HepG2 (cell line): ENCODE measurements at regions not wholly inside any gene's neighbourhood (a gene's known extent, or its start where the extent isn't known, plus 50 kb on each side); places are given as distances from the start of the nearest gene placed in this dataset.

Source experiments
- ZFP36 ChIP-seq: fragments of 150-350 bp; IDR thresholded peaks from 2 replicates; pipeline ENCODE4 v1.6.1; 2018; ENCODE audit warnings: borderline replicate concordance, low read length, low read depth; ENCODE audit not compliant: partially characterized antibody
- TF ChIP-seq, protein P1 (sequence below): sonication (generic); formaldehyde crosslinking; IDR thresholded peaks from 2 replicates; pipeline ENCODE4 v1.5.0; 2020; ENCODE audit warnings: mild to moderate bottlenecking, missing genetic modification reagents, moderate library complexity

DNA sequence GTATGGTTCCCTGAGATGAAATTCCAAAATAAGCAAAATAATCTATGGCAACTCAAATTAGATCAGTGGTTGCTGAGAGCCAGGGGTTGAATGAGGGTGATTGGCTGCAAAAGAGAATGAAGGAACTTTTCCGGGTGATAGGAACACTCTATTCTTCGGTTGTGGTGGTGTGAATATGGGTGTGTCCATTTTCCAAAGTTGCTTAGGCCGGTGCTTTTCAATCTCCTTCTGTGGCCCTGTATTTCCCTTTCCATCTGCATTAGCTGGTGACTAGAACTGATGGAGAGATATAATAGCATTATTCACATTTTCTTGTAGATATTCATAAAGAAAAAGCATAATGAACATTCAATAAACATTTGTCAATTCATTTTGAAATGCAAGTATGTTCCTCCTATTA lies 382.9 kb downstream of the TFEC start:
- TF ChIP-seq, protein P1, sequence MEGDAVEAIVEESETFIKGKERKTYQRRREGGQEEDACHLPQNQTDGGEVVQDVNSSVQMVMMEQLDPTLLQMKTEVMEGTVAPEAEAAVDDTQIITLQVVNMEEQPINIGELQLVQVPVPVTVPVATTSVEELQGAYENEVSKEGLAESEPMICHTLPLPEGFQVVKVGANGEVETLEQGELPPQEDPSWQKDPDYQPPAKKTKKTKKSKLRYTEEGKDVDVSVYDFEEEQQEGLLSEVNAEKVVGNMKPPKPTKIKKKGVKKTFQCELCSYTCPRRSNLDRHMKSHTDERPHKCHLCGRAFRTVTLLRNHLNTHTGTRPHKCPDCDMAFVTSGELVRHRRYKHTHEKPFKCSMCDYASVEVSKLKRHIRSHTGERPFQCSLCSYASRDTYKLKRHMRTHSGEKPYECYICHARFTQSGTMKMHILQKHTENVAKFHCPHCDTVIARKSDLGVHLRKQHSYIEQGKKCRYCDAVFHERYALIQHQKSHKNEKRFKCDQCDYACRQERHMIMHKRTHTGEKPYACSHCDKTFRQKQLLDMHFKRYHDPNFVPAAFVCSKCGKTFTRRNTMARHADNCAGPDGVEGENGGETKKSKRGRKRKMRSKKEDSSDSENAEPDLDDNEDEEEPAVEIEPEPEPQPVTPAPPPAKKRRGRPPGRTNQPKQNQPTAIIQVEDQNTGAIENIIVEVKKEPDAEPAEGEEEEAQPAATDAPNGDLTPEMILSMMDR (CRISPR knock-in tag): no peak
- TF ChIP-seq ZFP36: no peak
